H9 (cell line): ENCODE measurements at regions not wholly inside any gene's neighbourhood (a gene's known extent, or its start where the extent isn't known, plus 50 kb on each side); places are given as distances from the start of the nearest gene placed in this dataset.

Source experiments
- DNase-seq: peaks from one replicate; pipeline ENCODE4 v3.0.0-alpha.2; 2017
- H2AFZ ChIP-seq: one replicate; pipeline ENCODE4 v1.6.1; 2013; ENCODE audit warnings: mild to moderate bottlenecking, low read length, control low read depth, moderate library complexity
- H2AK5ac ChIP-seq: 2 replicates; pipeline ENCODE4 v1.6.1; 2013; ENCODE audit warnings: low read length, control low read depth, mixed read lengths; ENCODE audit not compliant: insufficient read length
- H2BK120ac ChIP-seq: one replicate; pipeline ENCODE4 v1.6.1; 2013; ENCODE audit warnings: low read depth, mild to moderate bottlenecking, low read length, control low read depth, inconsistent platforms; ENCODE audit not compliant: poor library complexity, severe bottlenecking
- H2BK12ac ChIP-seq: 2 replicates; pipeline ENCODE4 v1.6.1; 2013; ENCODE audit warnings: low read length, control low read depth, mixed read lengths, low read depth; ENCODE audit not compliant: insufficient read length
- H2BK15ac ChIP-seq: 2 replicates; pipeline ENCODE4 v1.6.1; 2013; ENCODE audit warnings: low read depth, low read length, control low read depth
- H2BK20ac ChIP-seq: one replicate; pipeline ENCODE4 v1.6.1; 2013; ENCODE audit warnings: low read depth, mild to moderate bottlenecking, low read length, control low read depth, inconsistent platforms; ENCODE audit not compliant: poor library complexity, severe bottlenecking
- H2BK5ac ChIP-seq: 2 replicates; pipeline ENCODE4 v1.6.1; 2013; ENCODE audit warnings: low read length, control low read depth, mixed read lengths; ENCODE audit not compliant: insufficient read length
- H3K14ac ChIP-seq: 2 replicates; pipeline ENCODE4 v1.6.1; 2013; ENCODE audit warnings: low read length, control low read depth; ENCODE audit not compliant: insufficient read depth
- H3K18ac ChIP-seq: 2 replicates; pipeline ENCODE4 v1.6.1; 2013; ENCODE audit warnings: low read depth, mild to moderate bottlenecking, mixed read lengths, low read length, control low read depth; ENCODE audit not compliant: insufficient read length
- H3K23ac ChIP-seq: 2 replicates; pipeline ENCODE4 v1.6.1; 2013; ENCODE audit warnings: low read length, control low read depth, mixed read lengths, low read depth; ENCODE audit not compliant: insufficient read length
- H3K23me2 ChIP-seq: 2 replicates; pipeline ENCODE4 v1.6.1; 2013; ENCODE audit warnings: low read depth, mild to moderate bottlenecking, mixed read lengths, low read length, control low read depth; ENCODE audit not compliant: insufficient read length, poor library complexity, severe bottlenecking
- H3K27ac ChIP-seq: 2 replicates; pipeline ENCODE4 v1.5.1; 2013; ENCODE audit warnings: low read length, control low read depth, mixed read lengths, low read depth; ENCODE audit not compliant: insufficient read length
- H3K27me3 ChIP-seq: 2 replicates; pipeline ENCODE4 v1.6.1; 2013; ENCODE audit warnings: low read length, control low read depth, inconsistent platforms; ENCODE audit not compliant: insufficient read depth
- H3K4ac ChIP-seq: 2 replicates; pipeline ENCODE4 v1.6.1; 2013; ENCODE audit warnings: low read depth, mild to moderate bottlenecking, control low read depth, inconsistent platforms, low read length, moderate library complexity
- H3K4me1 ChIP-seq: 2 replicates; pipeline ENCODE4 v1.6.1; 2013; ENCODE audit warnings: low read length, control low read depth, inconsistent platforms; ENCODE audit not compliant: insufficient read depth
- H3K4me2 ChIP-seq: 2 replicates; pipeline ENCODE4 v1.6.1; 2013; ENCODE audit warnings: low read length, control low read depth, mixed read lengths; ENCODE audit not compliant: insufficient read length, insufficient read depth
- H3K56ac ChIP-seq: 2 replicates; pipeline ENCODE4 v1.6.1; 2013; ENCODE audit warnings: low read depth, mild to moderate bottlenecking, mixed read lengths, low read length, control low read depth; ENCODE audit not compliant: insufficient read length
- H3K79me1 ChIP-seq: 2 replicates; pipeline ENCODE4 v1.6.1; 2013; ENCODE audit warnings: low read depth, mild to moderate bottlenecking, moderate library complexity, low read length, control low read depth, inconsistent platforms; ENCODE audit not compliant: insufficient read depth, poor library complexity, severe bottlenecking
- H3K79me2 ChIP-seq: 2 replicates; pipeline ENCODE4 v1.6.1; 2013; ENCODE audit warnings: low read length, control low read depth, inconsistent platforms; ENCODE audit not compliant: insufficient read depth
- H3K9ac ChIP-seq: 2 replicates; pipeline ENCODE4 v1.6.1; 2013; ENCODE audit warnings: low read length, control low read depth, mixed read lengths; ENCODE audit not compliant: insufficient read length; ENCODE audit errors: extremely low read depth
- H3K9me3 ChIP-seq: one replicate; pipeline ENCODE4 v1.6.1; 2013; ENCODE audit warnings: low read depth, low read length, inconsistent platforms; ENCODE audit not compliant: control insufficient read depth
- H3T11ph ChIP-seq: one replicate; pipeline ENCODE4 v1.6.1; 2013; ENCODE audit warnings: mild to moderate bottlenecking, low read length, control low read depth, inconsistent platforms
- H4K20me1 ChIP-seq: one replicate; pipeline ENCODE4 v1.6.1; 2013; ENCODE audit not compliant: control insufficient read depth, insufficient read length, insufficient read depth
- H4K5ac ChIP-seq: 2 replicates; pipeline ENCODE4 v1.6.1; 2013; ENCODE audit warnings: low read depth, mild to moderate bottlenecking, mixed read lengths, low read length, control low read depth; ENCODE audit not compliant: insufficient read length
- H4K8ac ChIP-seq: replicated peaks from 2 replicates; pipeline ENCODE4 v1.6.1; 2013; ENCODE audit warnings: low read length, control low read depth, mixed read lengths, low read depth; ENCODE audit not compliant: insufficient read length
- H4K91ac ChIP-seq: 2 replicates; pipeline ENCODE4 v1.6.1; 2013; ENCODE audit warnings: low read depth, mild to moderate bottlenecking, moderate library complexity, mixed read lengths, low read length, control low read depth; ENCODE audit not compliant: insufficient read length
- H3K27ac Mint-ChIP-seq, 3 experiments: 2 replicates in 2 of 3; 3 replicates in 1 of 3; pipeline ENCODE4 v1.8.0; 2020 to 2021; ENCODE audit warnings: mixed read lengths in 3 of 3, mild to moderate bottlenecking in 1 of 3, moderate library complexity in 1 of 3
- H3K27me3 Mint-ChIP-seq: 2 replicates; pipeline ENCODE4 v1.8.0; 2021; ENCODE audit warnings: low read depth, mild to moderate bottlenecking, moderate library complexity, mixed read lengths
- H3K36me3 Mint-ChIP-seq, 3 experiments: 2 replicates in 2 of 3; 3 replicates in 1 of 3; pipeline ENCODE4 v1.8.0; 2020 to 2021; ENCODE audit warnings: low read depth in 3 of 3, mixed read lengths in 3 of 3; ENCODE audit not compliant: insufficient read depth in 1 of 3
- H3K4me1 Mint-ChIP-seq, 2 experiments: 2 replicates each; pipeline ENCODE4 v1.8.0; 2020; ENCODE audit warnings: mixed read lengths in 2 of 2
- H3K4me3 Mint-ChIP-seq, 2 experiments: 2 replicates in 1 of 2; 3 replicates in 1 of 2; pipeline ENCODE4 v1.8.0; 2020 to 2021; ENCODE audit warnings: mild to moderate bottlenecking in 2 of 2, mixed read lengths in 2 of 2, moderate library complexity in 1 of 2
- H3K9me3 Mint-ChIP-seq, 2 experiments: 2 replicates in 1 of 2; 3 replicates in 1 of 2; pipeline ENCODE4 v1.8.0; 2020; ENCODE audit warnings: mild to moderate bottlenecking in 2 of 2, mixed read lengths in 2 of 2, moderate library complexity in 1 of 2
- WGBS: extraction: QIAGEN DNeasy Blood & Tissue Kit; methylation state at CpG from one replicate; pipeline ENCODE4 v1.1.7; 2013; ENCODE audit warnings: missing lambda C conversion rate, low lambda C conversion rate, mixed read lengths; ENCODE audit not compliant: insufficient read length; ENCODE audit errors: extremely low coverage; 5-methylcytosine and 5-hydroxymethylcytosine counted together
- TF ChIP-seq, protein P1 (sequence below): fragments of 200-600 bp; sonication (generic); conservative IDR thresholded peaks from 3 replicates; pipeline ENCODE4 v1.8.0; 2021; ENCODE audit warnings: antibody characterized with exemption, mild to moderate bottlenecking

DNA sequence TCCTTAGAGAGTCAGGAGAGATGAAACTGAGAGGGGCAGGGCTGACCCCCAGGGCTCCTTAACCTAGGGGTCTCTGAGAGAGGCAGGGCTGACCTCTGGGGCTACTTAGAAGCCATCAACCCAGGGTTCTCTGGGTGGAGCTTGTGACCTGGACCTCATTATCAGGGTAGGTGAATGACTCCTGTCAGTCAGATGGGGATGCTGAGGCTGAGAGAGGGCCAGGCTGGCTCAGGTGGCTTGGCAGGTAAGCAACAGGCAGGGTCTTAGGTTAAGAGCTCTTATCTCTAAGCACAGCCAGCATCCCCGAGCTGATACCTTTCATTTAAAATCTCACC is 160.9 kb downstream of the PTPRU start:
- Mint-ChIP-seq H3K36me3 (peaks cover 0 to 7% (median 0%) of the 10 kb centered on the region in 3 experiments; a peak in 2 of 7 replicates), H3K27ac (no peak overlapping the region)

More for the DNA sequence above, 160.9 kb downstream of the PTPRU start:
- Histone ChIP-seq H3K79me2 (no peaks in the 10 kb centered on the region), H2AK5ac (no peak overlapping the region), H4K20me1 (no peaks in the 10 kb centered on the region), H3K4me1 (no peaks in the 10 kb centered on the region), H3K27me3 (no peaks in the 10 kb centered on the region), H2BK20ac (no peak overlapping the region), H3K56ac (no peak overlapping the region), H4K91ac (no peak overlapping the region), H3K4ac (no peak overlapping the region), H3T11ph (no peak overlapping the region), H4K5ac (no peak overlapping the region), H2BK15ac (no peak overlapping the region; the same call in 1 of the 2 replicates), H3K4me2 (no peak overlapping the region), H2AFZ (no peak overlapping the region), H4K8ac (no peak overlapping the region), H3K23ac (no peak overlapping the region), H3K27ac (no peak overlapping the region), H2BK120ac (no peak overlapping the region), H3K18ac (no peak overlapping the region), H3K9ac (no peak overlapping the region), H2BK5ac (no peak overlapping the region), H3K14ac (no peak overlapping the region), H3K79me1 (no peaks in the 10 kb centered on the region), H2BK12ac (no peak overlapping the region), H3K9me3 (no peaks in the 10 kb centered on the region), H3K23me2 (no peaks in the 10 kb centered on the region)
- H3K4me1 Mint-ChIP-seq, result peaks cover 2 to 3% of the 10 kb centered on the region in 2 experiments; a peak in 1 of 4 replicates
- peaks cover 8 to 15% of the 10 kb centered on the region in 2 experiments; a peak in 4 of 5 replicates for H3K9me3 Mint-ChIP-seq
- no CpG with 5 or more reads among the region's 1 CpG for WGBS
- H3K4me3 Mint-ChIP-seq, result no peak overlapping the region
- no peak for DNase-seq
- TF ChIP-seq, protein P1, sequence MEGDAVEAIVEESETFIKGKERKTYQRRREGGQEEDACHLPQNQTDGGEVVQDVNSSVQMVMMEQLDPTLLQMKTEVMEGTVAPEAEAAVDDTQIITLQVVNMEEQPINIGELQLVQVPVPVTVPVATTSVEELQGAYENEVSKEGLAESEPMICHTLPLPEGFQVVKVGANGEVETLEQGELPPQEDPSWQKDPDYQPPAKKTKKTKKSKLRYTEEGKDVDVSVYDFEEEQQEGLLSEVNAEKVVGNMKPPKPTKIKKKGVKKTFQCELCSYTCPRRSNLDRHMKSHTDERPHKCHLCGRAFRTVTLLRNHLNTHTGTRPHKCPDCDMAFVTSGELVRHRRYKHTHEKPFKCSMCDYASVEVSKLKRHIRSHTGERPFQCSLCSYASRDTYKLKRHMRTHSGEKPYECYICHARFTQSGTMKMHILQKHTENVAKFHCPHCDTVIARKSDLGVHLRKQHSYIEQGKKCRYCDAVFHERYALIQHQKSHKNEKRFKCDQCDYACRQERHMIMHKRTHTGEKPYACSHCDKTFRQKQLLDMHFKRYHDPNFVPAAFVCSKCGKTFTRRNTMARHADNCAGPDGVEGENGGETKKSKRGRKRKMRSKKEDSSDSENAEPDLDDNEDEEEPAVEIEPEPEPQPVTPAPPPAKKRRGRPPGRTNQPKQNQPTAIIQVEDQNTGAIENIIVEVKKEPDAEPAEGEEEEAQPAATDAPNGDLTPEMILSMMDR, result no peak
- peaks cover 8% of the 10 kb centered on the region for H3K27me3 Mint-ChIP-seq
